WERI-Rb-1 (cell line): ENCODE measurements at regions not wholly inside any gene's neighbourhood (a gene's known extent, or its start where the extent isn't known, plus 50 kb on each side); places are given as distances from the start of the nearest gene placed in this dataset.

Experiments
- DNase-seq: peaks from one replicate; pipeline ENCODE4 v3.0.0-alpha.2; 2020
- H3K27ac ChIP-seq: fragments of 250-450 bp; sonication (Bioruptor Pico); 2 replicates; pipeline ENCODE4 v1.5.1; 2020; ENCODE audit warnings: mild to moderate bottlenecking, moderate library complexity
- H3K27me3 ChIP-seq: fragments of 250-450 bp; sonication (Bioruptor Pico); 2 replicates; pipeline ENCODE4 v1.5.1; 2021; ENCODE audit warnings: mild to moderate bottlenecking, low read depth, moderate library complexity; ENCODE audit not compliant: insufficient read depth, severe bottlenecking
- H3K36me3 ChIP-seq: fragments of 250-450 bp; sonication (Bioruptor Pico); 2 replicates; pipeline ENCODE4 v1.5.1; 2020; ENCODE audit warnings: mild to moderate bottlenecking, moderate library complexity
- H3K4me3 ChIP-seq: 2 replicates; pipeline ENCODE4 v1.5.1; 2011; ENCODE audit warnings: low read depth, mild to moderate bottlenecking, control low read depth, low read length
- H3K9me3 ChIP-seq: fragments of 250-450 bp; sonication (Bioruptor Pico); 2 replicates; pipeline ENCODE4 v1.5.1; 2021; ENCODE audit warnings: mild to moderate bottlenecking, moderate library complexity; ENCODE audit not compliant: severe bottlenecking
- CTCF ChIP-seq: IDR thresholded peaks from 2 replicates; pipeline ENCODE4 v1.5.1; 2011; ENCODE audit warnings: low read depth, mild to moderate bottlenecking, control low read depth, inconsistent platforms, low read length

GRCh38 chrX:39852491-39852890, 245.3 kb downstream of the BCOR start:
- H3K4me3 ChIP-seq, result no peak overlapping the region
- H3K9me3 ChIP-seq, result no peaks in the 10 kb centered on the region
- peak overlapping the region; percentile 90 for H3K27ac ChIP-seq
- peak; percentile 72 for DNase-seq
- TF ChIP-seq CTCF, result no peak
- H3K27me3 ChIP-seq, result no peaks in the 10 kb centered on the region
- no peaks in the 10 kb centered on the region for H3K36me3 ChIP-seq

GRCh38 chrX:39853417-39854030, 244.2 kb downstream of the BCOR start:
- Histone ChIP-seq H3K27me3 (no peaks in the 10 kb centered on the region), H3K27ac (peak overlapping the region; percentile 90), H3K36me3 (no peaks in the 10 kb centered on the region), H3K4me3 (no peak overlapping the region), H3K9me3 (no peaks in the 10 kb centered on the region)
- TF ChIP-seq CTCF, result no peak
- DNase-seq, result no peak

GRCh38 chrX:39854772-39855747, 242.7 kb downstream of the BCOR start:
- Histone ChIP-seq H3K27ac (peak overlapping the region; percentile 69), H3K36me3 (no peaks in the 10 kb centered on the region), H3K9me3 (no peaks in the 10 kb centered on the region), H3K4me3 (no peak overlapping the region), H3K27me3 (no peaks in the 10 kb centered on the region)
- no peak for TF ChIP-seq CTCF
- no peak for DNase-seq

- Histone ChIP-seq H3K27ac (peak overlapping the region; percentile 69), H3K36me3 (no peaks in the 10 kb centered on the region), H3K27me3 (no peaks in the 10 kb centered on the region), H3K9me3 (no peaks in the 10 kb centered on the region), H3K4me3 (no peak overlapping the region)
- DNase-seq, result peak; percentile 73
- no peak for TF ChIP-seq CTCF
These were observed 242.0 kb downstream of the BCOR start for GRCh38 chrX:39855748-39856129.

- no peaks in the 10 kb centered on the region for H3K36me3 ChIP-seq
- no peak for DNase-seq
These were observed 241.2 kb downstream of the BCOR start for GRCh38 chrX:39856472-39857121.

More at GRCh38 chrX:39856472-39857121, 241.2 kb downstream of the BCOR start:
- no peaks in the 10 kb centered on the region for H3K27me3 ChIP-seq
- no peak for TF ChIP-seq CTCF
- H3K4me3 ChIP-seq, result no peak overlapping the region
- H3K9me3 ChIP-seq, result no peaks in the 10 kb centered on the region
- peak overlapping the region; percentile 12; the same call in 1 of the 2 replicates for H3K27ac ChIP-seq
